ENCODE measurements at regions not wholly inside any gene's neighbourhood (a gene's known extent, or its start where the extent isn't known, plus 50 kb on each side); places are given as distances from the start of the nearest gene placed in this dataset.

DNA sequence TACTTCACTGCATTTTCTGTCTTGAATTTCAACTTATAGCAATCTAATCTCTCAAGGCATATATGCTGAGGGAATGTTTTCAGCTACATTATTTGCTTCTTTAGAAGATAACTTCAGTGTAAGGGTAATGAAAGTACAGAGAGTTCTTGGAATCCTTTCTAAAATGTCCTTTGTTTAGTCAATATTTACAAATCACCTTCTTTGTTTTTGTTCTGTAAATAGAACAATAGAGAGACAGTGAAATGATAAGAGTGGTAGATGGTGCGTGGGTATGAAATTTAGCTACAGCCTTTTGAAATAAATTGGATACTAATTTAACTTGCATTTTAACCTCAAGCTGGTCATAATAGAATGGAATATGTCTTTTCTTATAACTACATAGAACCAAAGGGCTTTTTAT lies 171.1 kb upstream of the MARCKS start:
- no peak for TF ChIP-seq POLR2AphosphoS5 (IDR thresholded peaks at IDR 0.05; ENCODE audit: borderline replicate concordance, low read depth, low read length)
- TF ChIP-seq EZH2 (IDR thresholded peaks at IDR 0.05): no peak

Measured in SK-N-MC (cell line).